Testis (tissue), 2 donors: ENCODE measurements at regions not wholly inside any gene's neighbourhood (a gene's known extent, or its start where the extent isn't known, plus 50 kb on each side); places are given as distances from the start of the nearest gene placed in this dataset.

Experiments used
- POLR2A ChIP-seq: fragments of 450-650 bp; IDR thresholded peaks from one replicate; pipeline ENCODE4 v1.6.1; 2017; ENCODE audit warnings: antibody characterized with exemption, mild to moderate bottlenecking, moderate library complexity
- TF ChIP-seq, protein P1 (sequence below), 3 experiments: fragments of 450-650 bp in 2 of 3; fragments of 200-600 bp in 1 of 3; sonication (generic) in 1 of 3; IDR thresholded peaks; one replicate each; pipeline ENCODE4 v1.5.1; 2016 to 2019; ENCODE audit warnings: antibody characterized with exemption in 3 of 3, mild to moderate bottlenecking in 2 of 3, moderate library complexity in 1 of 3

DNA sequence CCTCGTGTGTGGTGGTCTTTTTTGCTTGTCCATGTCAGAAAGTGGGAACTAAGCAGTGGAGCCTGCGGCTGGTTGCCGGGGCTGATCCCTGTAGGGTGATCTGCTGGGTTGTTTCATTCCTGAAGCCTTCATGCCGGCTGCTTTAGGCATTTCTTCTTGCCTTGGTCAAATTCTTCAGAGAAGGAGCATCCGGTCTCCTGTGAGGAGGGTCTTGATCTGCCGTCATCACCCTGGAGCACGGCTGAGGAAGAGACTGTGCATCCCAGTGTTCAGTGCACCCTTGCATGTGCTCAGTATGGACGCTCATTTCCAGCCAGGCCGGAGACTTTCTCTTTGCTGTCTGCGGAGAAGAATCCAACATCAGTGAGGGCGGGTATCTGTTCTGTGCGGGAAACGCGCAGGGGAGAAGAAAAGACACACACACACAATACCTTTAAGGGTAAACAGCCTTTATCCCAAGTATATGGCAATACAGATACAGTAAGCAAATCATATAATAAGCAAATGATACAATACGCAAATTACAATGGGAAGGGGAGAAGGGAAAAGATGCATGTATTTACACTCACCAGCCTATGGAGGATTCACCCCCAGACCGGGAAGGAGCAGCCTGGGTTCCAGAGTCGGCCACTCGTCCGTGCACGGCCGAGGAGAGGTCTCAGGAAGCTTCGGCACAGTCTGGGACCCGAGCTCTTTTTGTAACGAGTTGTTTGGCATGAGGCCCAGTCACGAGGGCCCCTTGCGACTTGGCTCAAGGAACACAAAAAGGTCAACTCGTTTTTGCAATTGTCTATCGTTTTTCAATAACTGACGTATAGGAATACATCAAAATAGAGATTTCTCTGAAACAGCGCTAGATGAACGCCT is 1366.8 kb upstream of the TMEM132C start:
- TF ChIP-seq, protein P1, sequence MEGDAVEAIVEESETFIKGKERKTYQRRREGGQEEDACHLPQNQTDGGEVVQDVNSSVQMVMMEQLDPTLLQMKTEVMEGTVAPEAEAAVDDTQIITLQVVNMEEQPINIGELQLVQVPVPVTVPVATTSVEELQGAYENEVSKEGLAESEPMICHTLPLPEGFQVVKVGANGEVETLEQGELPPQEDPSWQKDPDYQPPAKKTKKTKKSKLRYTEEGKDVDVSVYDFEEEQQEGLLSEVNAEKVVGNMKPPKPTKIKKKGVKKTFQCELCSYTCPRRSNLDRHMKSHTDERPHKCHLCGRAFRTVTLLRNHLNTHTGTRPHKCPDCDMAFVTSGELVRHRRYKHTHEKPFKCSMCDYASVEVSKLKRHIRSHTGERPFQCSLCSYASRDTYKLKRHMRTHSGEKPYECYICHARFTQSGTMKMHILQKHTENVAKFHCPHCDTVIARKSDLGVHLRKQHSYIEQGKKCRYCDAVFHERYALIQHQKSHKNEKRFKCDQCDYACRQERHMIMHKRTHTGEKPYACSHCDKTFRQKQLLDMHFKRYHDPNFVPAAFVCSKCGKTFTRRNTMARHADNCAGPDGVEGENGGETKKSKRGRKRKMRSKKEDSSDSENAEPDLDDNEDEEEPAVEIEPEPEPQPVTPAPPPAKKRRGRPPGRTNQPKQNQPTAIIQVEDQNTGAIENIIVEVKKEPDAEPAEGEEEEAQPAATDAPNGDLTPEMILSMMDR (IDR thresholded peaks at IDR 0.05) = no peak
- no peak for TF ChIP-seq POLR2A
